DMS 273 (cell line): ENCODE measurements at regions not wholly inside any gene's neighbourhood (a gene's known extent, or its start where the extent isn't known, plus 50 kb on each side); places are given as distances from the start of the nearest gene placed in this dataset.

Source experiments
- DNase-seq: peaks from one replicate; lab custom pipeline; 2025; ENCODE audit not compliant: unreplicated experiment; lab: John Stamatoyannopoulos, UW

DNA sequence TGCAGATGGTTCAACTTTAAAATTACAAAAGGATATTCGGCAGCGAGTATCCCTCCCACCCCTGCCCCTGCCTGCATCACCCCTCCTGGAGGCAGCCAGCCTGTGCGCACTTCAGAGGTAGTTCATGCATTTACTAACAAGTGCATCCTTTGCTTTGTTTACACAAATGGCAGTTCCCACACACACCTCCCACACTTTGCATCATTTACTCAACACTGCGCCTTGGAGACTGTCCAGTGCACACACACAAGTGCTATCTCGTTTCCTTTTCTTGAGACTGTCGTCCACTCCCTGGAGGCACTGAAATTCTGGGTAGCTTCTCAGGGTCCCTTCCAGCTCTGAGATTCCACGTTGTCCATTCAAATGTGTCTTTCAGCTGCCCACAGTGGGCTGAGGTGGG is 53.1 kb upstream of the VSX1 start:
- DNase-seq = no peak

DNA sequence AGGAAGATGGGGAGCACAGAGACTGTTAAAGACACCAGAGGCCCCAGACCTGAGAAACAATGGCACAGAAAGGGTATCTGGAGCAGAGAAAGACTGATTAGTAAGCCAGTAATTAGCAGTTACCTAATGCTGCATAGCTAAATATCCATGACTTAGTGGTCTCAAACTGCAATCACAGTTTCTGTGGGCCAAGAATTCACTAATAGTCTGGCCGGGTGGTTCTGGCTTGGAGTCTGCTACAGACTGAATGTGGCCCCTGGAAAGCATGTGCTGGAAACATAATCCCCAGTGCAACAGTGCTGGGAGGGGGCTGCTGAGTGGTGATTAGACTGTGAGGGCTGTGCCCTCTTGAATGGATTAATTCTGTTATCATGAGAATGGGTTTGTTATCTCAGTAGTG is 54.1 kb upstream of the VSX1 start:
- DNase-seq = no peak

DNA sequence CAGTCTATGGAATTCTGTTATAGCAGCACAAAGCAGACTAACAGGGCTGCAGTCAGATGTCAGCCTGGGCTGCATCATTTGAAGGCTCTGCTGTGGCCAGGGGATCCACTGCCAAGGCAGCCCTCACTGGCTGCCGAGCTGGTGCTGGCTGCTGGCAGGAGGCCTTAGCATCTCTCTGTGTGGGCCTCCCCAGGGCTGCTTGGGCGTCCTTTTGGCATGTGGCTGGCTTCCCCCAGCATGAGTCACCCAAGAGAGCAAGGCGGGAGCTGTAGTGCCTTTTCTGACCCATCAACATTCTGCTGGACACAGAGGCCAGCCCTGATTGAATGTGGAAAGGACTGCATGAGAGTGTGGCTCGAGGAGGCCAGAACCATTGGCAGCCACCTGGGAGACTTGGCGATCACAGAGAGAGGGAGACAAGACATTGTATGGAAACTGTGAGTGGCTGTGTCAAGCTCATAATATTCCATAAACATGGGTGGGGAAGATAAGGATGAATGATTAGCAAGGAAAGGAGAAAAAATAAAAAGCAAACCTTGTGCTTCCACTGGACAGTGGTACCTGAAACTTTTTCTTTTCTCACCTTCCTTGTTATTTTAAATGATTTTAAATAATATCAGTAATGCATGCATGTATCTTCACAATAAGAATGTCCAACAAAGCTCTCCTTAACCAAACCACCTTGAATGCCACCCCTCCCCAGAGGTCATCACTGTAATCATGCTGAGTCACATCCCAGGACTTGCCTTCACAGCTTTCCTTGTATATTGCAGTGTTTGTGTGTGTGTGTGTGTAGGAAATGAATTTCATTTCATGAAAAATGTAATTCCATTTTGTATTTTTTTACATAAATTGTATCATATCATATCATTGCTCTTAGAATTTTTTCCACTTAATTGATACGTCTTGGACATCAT is 55.0 kb upstream of the VSX1 start:
- DNase-seq = peak; percentile 28

DNA sequence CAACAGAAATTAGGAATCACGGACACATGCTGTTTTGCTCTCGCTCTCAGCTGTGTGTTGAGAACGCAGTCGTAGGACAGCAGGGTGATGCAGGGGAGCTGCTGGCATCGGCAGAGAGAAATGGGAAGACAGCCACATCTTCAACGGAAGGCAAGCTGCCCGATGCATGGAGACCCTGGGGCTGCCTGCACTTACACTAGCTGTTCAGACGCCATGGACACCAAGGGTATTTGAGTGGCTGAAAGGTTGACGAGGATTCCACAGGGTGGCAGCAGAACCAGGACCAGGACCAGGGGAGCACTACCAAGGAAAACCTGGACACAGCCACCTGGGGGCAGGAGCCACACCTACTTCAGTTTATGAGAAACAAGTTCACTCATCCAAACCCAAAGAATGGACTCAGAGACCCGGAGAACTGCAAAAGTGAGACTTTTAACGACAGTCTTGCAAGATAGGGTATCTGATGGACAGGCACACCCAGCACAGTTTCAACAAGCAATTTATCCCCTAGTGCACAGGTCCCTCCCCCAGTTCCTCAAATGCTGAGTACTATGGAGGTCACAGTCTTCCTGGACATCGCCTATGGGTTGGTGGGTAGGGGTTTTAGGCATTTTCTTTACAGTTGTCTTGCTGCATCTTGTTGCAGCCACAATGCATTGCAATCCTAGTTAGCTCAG is 56.3 kb upstream of the ENTPD6 start:
- peak; percentile 18 for DNase-seq

DNA sequence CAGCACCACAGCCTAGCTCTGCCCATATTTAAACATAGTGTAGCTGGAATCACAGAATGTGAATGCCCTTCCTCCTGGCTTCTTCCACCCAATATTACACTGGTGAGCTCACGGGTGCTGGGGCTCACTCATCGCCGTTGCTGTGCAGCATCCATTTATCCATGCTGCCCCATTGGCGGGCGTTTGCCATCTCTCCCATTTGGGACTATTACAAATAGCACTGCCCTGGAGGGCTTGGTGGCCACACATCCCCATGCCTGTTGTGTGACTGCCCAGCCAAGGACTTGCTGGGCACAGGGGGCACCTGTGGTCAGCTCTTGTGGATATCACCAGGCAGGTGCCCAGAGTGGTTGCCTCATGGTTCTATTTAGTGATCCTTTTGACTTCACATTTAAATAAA is 54.5 kb upstream of the ENTPD6 start:
- no peak for DNase-seq

DNA sequence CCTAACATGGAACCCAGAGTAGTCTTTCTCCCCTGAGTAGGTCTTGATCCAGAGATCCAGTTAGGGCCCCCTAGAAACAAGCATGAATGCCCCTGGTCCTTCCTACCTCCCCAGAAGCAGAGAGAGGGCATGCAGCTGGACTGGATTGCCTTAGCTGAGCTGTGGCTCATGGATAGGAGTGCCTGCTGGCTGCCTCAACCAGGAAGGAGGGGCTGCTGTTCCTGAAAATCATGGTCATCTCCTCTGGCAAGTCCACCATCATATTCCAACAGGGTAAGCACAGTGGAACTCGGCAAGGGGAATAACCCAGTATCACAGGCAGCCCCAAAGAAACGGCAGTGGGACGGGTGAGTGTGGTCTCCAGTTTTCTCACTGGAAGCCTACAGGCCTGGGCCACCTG is 53.1 kb upstream of the ENTPD6 start:
- DNase-seq = no peak

DNA sequence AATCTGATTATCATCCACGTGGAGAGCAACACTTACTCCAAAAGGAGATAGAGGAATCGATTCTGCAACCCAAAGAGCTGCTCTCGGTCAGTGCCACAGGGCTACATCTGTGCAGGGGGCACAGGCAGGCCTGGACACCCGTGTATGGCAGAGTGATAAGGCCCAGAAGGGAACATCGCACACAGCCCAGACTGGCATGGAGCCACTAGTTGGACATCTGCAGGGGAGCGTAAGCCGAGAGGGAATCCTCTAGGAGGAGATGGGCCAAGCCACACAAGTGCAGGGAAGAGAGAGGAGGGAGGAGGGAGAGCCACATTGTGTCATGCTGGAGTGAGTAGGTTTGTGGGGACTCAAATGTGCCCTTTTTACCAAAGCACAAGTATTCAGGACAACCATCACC is 50.4 kb upstream of the ENTPD6 start:
- DNase-seq = peak; percentile 50
